Right lobe of liver (tissue), 4 donors: ENCODE measurements at regions not wholly inside any gene's neighbourhood (a gene's known extent, or its start where the extent isn't known, plus 50 kb on each side); places are given as distances from the start of the nearest gene placed in this dataset.

ENCODE experiments used
- CTCF ChIP-seq, 4 donors: fragments of 200-600 bp in 3 of 4; fragments of 450-650 bp in 1 of 4; IDR thresholded peaks; one replicate each; pipeline versions ENCODE4 v1.5.1 to v1.8.0; 2016 to 2022; ENCODE audit warnings: antibody characterized with exemption in 4 of 4, mild to moderate bottlenecking in 2 of 4
- POLR2A ChIP-seq: fragments of 450-650 bp; IDR thresholded peaks from one replicate; pipeline ENCODE4 v1.6.1; 2017; ENCODE audit warnings: antibody characterized with exemption, mild to moderate bottlenecking
- donor health status: DM: no; HTN: no; CAD: no.
- donor health status: DM: no; HTN: no; CAD: no.
- donor health status: DM: no; HTN: yes; CAD: no.

DNA sequence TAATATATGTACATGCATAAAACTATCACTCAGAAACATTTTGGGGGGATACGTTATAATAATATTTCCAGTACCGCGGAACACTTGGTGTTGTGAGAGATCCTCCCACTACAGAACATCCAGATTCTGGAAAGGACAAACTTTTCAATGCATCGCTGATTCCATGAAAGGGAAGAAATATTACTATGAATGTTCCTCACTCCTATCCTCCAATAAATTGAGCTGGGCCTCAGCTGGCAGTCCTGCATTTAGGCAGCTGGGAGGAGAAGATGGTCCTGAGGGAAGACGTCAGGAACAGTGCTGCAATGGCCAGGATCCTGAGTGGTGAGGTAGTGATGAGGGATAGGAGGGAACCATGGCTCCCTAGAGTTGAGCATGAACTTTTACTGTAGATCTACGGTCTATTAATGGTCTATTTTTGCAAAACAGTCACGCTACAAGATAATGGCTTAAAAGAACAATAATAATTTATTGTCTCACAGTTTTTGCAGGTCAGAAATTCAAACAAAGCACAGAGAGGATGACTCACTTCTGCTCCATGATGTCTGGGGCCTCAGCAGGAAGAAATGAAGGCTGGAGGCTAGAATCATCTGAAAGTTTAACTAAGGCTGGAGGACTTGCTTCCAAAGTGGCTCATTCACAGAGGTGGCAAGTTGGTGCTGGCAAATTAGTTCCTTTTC is 538.1 kb downstream of the STIM2 start:
- no peak for TF ChIP-seq CTCF (IDR thresholded peaks at IDR 0.05)
- no peak for TF ChIP-seq POLR2A
